ENCODE measurements at regions not wholly inside any gene's neighbourhood (a gene's known extent, or its start where the extent isn't known, plus 50 kb on each side); places are given as distances from the start of the nearest gene placed in this dataset.
"Not testable (repeated sequence)": the region's sequence is repeated elsewhere in the genome, so short reads cannot be mapped to it uniquely, and the experiment has no call there.

DNA sequence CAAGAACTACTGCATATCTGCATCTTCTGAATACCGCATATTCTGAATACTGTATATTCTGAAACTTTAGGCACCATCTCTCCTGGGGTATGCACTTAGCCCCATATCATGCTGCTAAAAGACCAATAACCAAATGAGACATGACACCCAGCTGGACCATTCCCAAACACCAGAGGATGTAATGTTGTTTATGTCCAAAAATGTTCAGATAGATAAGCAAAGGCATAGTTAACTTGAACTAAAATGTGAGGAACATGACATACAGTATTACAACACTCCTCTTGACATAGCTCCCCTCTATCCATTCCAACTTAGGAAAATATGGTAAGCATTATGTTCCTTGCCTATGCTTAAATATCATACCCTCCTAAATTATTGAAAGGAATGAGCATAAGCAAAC, 127.3 kb downstream of the TENT5A start:
- no peak for DNase-seq (ENCODE audit: low read depth, low spot score)

DNA sequence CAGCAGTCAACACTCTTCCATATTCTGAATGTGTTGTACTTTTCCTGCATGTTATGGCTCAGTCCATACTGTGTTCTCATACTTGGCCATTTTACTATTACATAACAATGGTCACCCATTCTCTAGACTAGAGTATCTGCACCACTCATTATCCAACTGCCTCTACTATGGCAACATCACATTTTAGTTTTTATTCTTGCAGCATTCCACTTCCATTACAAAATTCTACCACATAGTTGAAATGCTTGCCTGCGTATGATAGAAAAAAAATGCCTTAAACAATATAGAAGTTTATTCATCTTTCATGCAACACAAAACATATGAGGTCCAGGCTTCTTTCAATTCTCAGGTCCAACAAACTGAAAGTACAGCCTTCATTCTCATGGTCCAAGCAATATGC, 128.0 kb downstream of the TENT5A start:
- no peak for DNase-seq (ENCODE audit: low read depth, low spot score)

DNA sequence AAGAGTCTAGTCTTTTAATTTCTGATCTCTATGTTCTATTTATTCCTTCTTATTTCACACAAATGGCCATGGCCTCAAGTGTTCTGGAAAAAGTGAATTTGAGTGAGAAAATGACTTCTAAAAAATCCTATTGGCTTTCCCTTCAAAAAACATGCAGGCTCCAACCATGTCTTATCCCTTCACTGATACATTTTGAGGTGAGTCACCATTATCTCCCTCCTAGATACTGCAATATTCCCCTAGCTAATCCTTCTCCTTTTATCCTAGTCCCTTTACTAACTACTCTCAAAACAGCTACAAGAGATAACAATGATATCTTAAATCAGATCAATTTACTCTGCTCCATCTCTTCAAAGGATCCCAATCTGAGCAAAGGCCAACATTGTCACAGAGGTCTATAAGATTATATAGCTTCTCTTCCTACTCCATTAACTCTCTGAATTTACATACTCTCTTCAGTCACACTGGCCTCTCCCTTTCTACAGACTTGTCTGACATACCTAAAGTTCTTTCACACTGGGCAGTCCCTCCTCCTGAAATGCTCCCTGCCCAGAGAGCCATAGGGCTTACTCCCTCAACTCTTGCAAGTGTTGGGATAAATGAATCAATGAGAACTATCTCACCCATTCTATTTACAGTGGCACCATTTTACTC, 129.2 kb downstream of the TENT5A start:
- DNase-seq (ENCODE audit: low read depth, low spot score) = no peak

DNA sequence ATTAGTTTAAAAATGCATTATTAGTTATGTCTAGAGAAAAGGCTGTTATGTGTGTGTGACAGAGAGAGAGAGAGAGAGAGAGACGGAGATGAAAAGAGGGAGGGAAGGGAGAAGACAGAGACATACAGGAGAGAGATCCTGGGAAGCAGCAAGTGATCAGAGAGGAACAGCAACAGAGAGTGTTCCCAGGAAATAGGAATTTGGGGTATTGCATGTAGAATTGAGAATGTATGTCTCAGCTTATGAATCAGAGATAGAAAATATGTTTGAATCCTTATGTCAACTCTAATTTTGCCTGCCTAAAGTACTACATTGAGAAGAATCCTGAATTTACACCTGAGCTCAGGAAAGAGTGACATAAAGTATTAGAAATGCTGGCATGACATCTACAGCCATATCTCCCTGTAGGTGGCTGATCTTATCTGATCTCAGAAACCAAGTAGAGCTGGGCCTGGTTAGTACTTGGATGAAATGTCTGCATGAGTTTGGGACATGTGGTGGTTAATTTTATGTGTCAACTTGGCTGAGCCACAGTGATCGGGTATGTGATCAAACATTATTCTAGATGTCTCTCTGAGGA, 130.6 kb downstream of the TENT5A start:
- no peak for DNase-seq (ENCODE audit: low read depth, low spot score)

DNA sequence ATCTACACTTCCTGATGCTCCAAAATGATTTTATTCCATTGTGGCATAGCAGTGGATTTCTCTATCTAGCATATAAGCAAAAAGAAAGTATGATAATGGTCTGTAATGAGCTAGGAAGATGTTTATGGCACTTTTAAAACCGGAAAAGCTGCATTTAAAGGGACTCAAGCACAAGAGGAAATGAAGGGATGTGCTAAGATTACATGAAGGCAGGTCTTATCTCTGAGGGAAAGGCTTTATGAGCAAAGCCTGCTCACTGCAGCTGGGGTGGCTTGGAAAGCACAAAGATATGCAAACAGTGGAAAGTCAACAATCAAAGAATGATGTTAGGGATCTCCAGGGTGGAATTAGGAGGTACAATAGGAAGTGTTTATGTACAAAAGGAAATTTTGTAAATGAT, 138.2 kb downstream of the TENT5A start:
- no peak for DNase-seq (ENCODE audit: low read depth, low spot score)

DNA sequence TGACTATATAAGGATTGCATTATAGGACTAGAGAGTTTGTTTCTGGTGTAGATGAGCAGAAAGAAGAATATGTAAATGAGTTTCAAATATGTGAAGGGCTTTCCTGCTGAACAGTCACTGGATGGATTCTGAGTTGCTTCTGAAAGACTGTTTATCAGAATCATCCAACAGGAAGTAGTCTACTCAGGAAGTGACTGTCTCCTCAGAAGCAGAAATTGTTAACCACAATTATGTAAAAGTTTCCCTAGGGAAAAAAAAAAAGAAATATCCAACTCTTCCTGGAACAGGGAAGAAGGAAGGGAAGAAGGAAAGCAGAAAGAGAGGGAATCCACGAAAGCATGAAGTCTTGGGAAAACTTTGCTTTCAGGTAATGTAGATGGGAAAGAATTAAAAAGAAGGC, 138.9 kb downstream of the TENT5A start:
- DNase-seq (ENCODE audit: low read depth, low spot score) = no peak

DNA sequence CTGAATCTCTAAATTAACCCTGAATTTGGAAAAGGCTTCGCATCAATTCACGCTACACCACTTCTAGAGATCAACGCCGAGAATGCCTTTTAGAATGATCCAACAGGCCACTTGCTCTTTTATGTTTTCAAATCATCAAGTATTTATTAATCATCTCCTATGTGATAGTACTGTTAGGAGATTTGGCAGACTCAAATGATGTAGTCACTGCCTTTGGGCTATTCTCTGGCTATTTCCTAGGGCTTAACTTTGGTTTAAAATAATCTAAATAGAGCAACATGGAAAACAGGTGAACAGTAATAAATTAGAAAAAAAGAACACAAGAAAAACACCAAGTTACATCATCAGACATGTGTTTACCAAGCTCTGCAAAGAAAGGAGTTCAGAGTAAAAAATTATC, 140.3 kb downstream of the TENT5A start:
- no peak for DNase-seq (ENCODE audit: low read depth, low spot score)

DNA sequence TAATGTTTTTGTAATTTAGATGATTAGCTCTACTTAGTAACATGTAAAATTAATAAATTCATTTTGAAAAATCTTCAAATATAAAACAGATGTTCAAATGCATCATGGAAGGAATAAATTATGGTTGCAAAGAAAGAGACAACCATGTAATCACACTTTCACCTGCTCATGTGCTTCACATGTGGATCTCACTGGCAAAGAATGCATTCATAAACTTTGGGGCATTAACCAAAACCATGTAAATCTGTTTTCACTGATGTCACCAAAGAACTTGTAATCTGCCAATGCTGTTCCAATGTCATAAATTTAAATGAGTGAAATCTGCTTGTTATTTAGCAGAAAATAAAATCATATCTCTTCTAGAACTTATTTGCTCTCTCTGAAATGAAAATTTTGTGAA, 142.7 kb downstream of the TENT5A start:
- no peak for DNase-seq (ENCODE audit: low read depth, low spot score)

DNA sequence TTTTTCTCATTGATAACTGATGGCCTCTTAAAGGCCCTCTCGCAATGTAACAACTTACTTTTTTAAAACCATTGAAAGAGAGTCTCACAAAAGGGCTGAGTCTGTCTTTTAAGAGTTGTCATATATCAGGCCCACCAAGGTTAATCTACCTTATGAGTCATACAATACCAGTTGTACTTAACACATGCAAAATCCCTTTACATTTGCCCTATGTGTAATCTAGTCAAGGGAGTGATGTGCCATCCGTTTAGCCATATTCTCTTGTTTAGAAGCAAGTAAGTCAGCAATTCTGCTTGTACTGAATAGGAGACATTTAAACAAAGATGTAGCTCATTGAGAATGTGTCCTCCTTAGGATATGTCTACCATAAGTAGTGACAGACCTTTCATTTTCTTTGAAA, 143.7 kb downstream of the TENT5A start:
- no peak for DNase-seq (ENCODE audit: low read depth, low spot score)

DNA sequence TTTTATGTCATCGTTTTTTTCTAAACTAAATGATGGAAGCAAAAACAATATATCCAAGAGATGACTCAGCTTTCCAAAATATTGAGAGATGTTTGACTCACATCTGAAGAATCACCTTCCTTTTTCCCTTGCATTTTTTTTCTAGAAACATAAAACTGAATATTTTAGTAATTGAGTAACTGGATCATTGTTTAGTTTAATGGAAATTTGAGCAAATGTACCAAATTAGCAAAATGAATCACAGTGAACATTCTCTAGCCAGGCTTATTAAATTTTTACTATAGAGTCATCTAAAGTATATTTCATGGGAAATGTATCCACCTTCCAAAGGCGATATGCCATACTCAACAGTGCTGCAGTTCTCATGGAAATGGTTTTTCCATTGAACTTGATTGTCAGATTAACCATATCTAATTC, 145.5 kb downstream of the TENT5A start:
- no peak for DNase-seq (ENCODE audit: low read depth, low spot score)

DNA sequence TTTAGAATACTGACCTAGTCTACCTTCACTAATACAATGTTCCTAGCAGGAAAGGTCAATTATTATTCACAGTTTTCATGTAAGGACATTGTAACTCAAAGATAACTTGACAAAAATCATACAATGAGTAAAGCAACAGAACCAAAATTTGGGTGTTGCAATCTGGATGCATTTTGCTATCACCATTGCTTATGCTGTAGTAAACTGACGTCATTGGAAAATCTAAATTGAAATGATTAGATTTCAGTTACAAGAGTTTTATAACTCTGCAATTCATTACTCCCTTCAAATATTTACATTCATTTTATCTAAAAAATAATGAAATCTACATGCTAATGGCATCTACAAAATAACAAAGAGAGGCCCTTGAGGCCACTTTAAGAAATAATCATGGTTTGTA, 147.0 kb downstream of the TENT5A start:
- no peak for DNase-seq (ENCODE audit: low read depth, low spot score)

DNA sequence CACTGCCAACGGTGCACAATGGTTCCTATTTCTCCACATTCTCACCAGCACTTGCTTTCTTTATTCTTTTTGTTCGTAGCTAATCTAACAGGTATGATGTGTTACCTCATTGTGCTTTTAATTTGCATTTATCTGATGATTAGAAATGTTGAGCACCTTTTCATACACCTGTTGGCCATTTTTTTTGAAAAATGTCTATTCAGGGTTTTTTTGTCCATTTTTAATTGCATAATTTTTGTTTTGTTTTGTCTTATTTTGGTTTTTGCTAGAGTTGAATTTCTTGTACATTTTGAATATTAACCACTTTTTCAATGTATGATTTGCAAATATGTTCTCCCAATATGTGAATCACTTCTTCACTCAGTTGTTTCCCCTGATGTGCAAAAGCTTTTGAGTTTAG, 150.6 kb downstream of the TENT5A start:
- no peak for DNase-seq (ENCODE audit: low read depth, low spot score)

DNA sequence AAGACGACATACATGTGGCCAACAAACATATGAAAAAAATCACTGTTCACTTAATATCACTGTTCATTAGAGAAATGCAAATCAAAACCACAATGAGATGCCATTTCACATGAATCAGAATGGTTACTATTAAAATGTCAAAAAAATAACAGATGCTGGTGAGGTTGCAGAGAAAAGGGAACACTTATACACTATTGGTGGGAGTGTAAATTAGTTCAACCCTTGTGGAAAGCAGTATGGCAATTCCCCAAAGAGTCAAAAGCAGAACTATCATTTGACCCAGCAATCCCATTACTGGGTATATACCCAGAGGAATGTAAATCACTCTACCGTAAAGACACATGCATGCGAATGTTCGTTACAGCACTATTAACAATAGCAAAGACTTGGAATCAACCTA, 152.0 kb downstream of the TENT5A start:
- DNase-seq (ENCODE audit: low read depth, low spot score) = not testable (repeated sequence)

DNA sequence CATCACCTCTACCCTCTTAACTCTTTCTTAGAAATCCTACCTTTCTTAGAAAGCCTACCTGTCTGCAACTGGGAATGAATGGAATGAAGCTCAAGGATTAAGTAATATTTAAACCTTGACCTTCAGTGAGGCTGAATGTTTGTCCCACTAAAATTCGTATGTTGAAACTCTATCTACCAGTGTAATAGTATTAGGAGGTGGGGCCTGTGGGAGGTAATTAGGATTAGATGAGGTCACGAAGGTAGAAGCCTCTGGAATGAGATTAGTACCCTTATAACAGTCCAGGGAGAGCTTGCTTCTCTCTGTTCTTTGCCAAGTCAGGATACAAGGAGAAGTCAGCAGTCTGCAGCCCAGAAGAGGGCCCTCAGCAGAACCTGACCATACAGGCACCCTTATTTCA, 158.0 kb downstream of the TENT5A start:
- no peak for DNase-seq (ENCODE audit: low read depth, low spot score)

DNA sequence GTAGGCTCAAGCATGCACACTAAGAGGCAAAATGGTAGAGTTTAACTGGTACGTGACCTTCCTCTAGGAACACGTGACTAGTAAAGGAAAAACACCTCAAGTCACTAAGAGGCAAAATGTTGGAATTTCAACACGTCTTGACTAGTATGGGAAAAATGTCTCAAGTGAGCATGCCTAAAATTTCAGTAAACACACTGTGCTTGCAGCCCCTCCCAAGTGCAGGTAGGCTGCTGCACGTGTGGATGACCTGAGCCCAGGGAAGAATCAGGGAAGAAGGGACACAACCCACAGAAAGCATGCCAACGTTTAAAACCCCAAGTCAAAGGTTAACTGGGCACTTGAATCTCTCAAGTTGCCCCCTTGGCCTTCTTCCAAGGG, 162.2 kb downstream of the TENT5A start:
- no peak for DNase-seq (ENCODE audit: low read depth, low spot score)

DNA sequence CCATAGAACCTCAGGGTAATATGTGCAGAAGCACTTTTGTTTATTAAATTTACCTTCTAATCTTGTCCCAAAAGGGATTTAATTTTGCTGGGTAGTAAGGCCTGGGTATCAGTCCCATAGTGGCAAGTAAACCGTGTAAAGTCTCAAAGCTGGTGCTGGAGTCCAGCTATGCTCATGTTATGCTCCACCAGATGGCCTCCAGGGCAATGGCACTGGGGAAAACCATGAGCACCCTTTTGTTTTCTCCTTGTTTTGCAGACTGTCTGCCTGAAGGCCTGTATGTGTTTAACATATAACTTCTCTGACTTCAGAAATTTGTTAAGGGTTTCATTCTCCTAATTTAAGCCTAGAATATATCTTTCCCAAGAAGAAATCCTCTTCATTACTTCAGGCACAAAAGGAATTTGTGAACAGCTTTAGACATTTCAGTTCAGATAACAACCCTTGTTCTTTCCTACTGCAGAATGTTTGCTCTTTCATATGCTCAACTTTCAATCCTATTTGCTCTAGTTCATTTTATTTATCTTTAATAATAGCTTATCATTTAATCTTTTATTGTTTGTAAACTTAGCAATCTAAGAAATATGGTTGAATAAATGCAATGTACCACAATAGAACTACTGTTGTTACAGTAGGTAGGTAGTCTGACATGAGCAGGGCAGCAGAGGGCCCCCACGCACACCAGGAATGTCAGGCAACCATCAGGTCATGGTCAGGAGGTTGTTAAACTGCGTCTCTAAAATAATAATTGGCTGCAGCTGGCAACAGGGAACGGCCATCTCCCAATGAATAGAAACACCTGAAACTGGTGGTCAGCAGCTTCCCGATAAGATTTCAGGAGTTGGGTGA, 162.8 kb downstream of the TENT5A start:
- DNase-seq (ENCODE audit: low read depth, low spot score) = no peak

DNA sequence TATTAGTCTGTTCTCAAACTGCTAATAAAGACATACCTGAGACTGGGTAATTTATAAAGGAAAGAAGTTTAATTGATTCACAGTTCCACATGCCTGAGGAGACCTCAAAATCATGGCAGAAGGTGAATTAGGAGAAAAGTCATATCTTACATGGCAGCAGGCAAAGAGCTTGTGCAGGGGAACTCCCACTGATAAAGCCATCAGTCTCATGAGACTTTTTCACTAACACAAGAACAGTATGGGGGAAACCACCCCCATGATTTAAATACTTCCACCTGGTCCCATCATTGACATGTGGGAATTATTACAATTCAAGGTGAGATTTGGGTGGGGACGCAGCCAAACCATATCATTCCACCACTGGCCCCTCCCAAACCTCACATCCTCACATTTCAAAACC, 166.8 kb downstream of the TENT5A start:
- DNase-seq (ENCODE audit: low read depth, low spot score) = not testable (repeated sequence)

DNA sequence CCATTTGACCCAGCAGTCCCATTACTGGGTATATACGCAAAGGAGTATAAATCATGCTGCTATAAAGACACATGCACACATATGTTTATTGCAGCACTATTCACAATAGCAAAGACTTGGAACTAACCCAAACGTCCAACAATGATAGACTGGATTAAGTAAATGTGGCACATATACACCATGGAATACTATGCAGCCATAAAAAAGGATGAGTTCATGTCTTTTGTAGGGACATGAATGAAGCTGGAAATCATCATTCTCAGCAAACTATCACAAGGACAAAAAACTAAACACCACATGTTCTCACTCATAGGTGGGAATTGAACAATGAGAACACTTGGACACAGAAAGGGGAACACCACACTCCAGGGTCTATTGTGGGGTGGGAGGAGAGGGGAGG, 168.3 kb downstream of the TENT5A start:
- not testable (repeated sequence) for DNase-seq (ENCODE audit: low read depth, low spot score)

DNA sequence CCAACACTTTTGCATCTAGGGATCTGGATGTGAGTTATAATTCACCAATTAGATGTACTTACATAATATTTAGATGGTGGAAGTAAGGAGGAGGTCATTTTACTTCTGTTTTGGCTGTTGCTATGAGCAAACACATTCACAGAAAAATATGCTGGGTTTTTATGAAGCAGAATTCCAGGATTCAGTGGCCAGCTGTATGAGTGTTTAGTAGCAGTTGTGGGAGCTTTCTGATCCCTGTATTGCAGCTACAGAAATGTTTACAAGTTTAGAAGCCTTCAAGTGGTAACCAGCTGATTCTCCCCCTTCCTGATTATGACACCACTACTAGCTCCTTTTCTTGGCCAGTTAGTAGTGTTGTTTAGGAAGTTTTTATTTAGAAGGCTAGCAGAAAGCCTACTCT, 177.0 kb downstream of the TENT5A start:
- no peak for DNase-seq (ENCODE audit: low read depth, low spot score)

DNA sequence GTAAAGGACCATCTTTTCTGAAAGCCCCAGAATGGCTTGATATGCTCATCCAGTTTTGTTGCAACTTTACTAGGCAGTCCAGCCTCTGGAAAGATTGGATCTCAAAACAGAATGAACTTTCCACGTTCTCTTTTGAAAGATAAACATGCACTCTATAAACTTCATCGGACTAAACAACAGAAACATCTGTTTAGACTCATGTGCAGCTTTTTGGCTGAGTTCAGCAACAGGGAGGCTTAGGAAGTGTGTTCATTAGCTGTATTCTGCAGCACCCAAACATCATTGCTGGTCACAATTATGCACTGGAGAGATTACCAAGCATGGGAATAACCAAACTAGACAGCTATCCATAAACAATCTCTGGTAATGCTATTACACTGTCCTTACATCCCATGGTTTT, 180.5 kb downstream of the TENT5A start:
- DNase-seq (ENCODE audit: low read depth, low spot score) = no peak

DNA sequence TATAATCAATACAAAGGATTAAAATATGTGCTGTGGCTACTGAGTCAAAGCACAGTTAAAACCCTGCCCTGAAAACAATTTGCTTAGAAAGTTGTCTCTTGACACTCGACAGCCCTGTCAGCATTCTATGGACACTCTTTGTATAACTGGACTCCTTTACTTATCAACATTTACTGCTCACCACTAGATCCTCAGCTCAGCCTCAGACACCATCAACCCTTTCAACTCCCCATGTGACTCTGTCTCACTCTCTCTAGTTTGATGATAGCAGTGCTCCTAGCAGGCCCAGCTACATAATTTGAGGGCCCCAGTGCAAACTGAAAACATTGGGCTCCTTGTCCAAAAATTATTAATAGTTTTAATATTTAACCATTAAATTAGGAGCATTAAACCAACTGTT, 181.8 kb downstream of the TENT5A start:
- DNase-seq (ENCODE audit: low read depth, low spot score) = no peak

DNA sequence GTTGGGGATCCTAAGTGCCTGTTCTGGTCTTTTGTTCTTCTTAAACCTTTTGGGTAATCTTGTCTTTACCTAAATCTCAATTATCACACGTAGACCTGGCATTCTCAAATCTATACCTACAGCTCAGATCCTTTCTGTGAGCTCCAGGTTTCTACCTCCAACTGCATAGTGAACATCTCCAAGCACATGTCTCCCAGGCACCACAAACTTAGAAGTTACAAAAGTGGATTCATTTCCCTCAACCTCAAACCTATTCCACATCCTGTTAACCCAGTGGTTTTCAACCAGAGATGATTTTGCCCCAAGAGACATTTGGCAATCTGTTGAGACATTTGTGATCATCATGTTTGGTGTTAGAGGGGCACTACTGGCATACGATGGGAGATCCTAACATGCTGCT, 183.5 kb downstream of the TENT5A start:
- DNase-seq (ENCODE audit: low read depth, low spot score) = no peak

DNA sequence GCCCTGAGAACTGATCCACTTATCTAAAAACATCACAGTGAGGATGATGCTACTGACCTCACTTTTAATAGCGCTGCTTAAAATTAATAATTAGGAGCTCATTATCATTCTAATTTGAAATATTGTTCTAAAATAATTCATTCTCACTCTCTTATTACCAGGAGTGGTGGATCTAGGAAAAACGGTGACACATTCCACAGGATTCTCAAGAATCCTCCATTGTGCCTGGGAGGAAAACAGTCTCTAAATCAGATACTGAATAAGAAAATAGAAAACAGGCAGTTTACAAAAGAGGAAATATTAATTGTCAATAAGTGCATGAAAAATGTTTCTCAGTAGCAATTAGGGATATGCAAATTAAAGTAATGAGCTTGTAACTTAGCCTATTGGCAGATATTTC, 187.4 kb downstream of the TENT5A start:
- DNase-seq (ENCODE audit: low read depth, low spot score) = no peak
